IMR-90 (cell line): ENCODE measurements at regions not wholly inside any gene's neighbourhood (a gene's known extent, or its start where the extent isn't known, plus 50 kb on each side); places are given as distances from the start of the nearest gene placed in this dataset.

Experiments used
- ATAC-seq: fragments of 200-7000 bp; cut with Tn5 transposase; 2 replicates; pipeline ENCODE4 v1.9.1; 2020; ENCODE audit warnings: low read depth, mild to moderate bottlenecking, moderate library complexity
- BruUV-seq: library from RNA; stranded (reverse); fragments of 400-500 nt; replicated peaks from 2 replicates; lab custom pipeline; 2021; lab: Mats Ljungman, UMichigan
- CTCF ChIA-PET: fragments of 300-600 bp; formaldehyde crosslinking; extraction: SDS; loops from one replicate; lab custom pipeline; 2021; ENCODE audit warnings: antibody characterized with exemption; lab: Yijun Ruan, JAX
- POLR2A ChIA-PET: fragments of 300-600 bp; sonication (Branson Sonifier 250); formaldehyde crosslinking; loops from one replicate; lab custom pipeline; 2022; ENCODE audit warnings: antibody characterized with exemption; ENCODE audit not compliant: unreplicated experiment; lab: Charles Lee
- DNase-seq: peaks from one replicate; pipeline ENCODE4 v3.0.0; 2013
- H2AFZ ChIP-seq: replicated peaks from 2 replicates; pipeline ENCODE3; 2013; ENCODE audit warnings: low read length, mild to moderate bottlenecking; ENCODE audit not compliant: poor library complexity
- H2AK5ac ChIP-seq: 2 replicates; pipeline ENCODE4 v1.6.1; 2013; ENCODE audit warnings: low read depth, low read length, inconsistent platforms
- H2AK9ac ChIP-seq: replicated peaks from 2 replicates; pipeline ENCODE3; 2013; ENCODE audit warnings: mild to moderate bottlenecking, low read depth, low read length, moderate library complexity; ENCODE audit not compliant: poor library complexity
- H2BK120ac ChIP-seq: 2 replicates; pipeline ENCODE4 v1.6.1; 2013; ENCODE audit warnings: low read depth, low read length, inconsistent platforms
- H2BK15ac ChIP-seq: 3 replicates; pipeline ENCODE4 v1.6.1; 2013; ENCODE audit warnings: low read depth, low read length, inconsistent platforms
- H2BK20ac ChIP-seq: 2 replicates; pipeline ENCODE4 v1.6.1; 2013; ENCODE audit warnings: low read depth, mild to moderate bottlenecking, inconsistent platforms, low read length, moderate library complexity
- H2BK5ac ChIP-seq: 2 replicates; pipeline ENCODE4 v1.6.1; 2013; ENCODE audit warnings: mild to moderate bottlenecking, low read depth, low read length, inconsistent platforms; ENCODE audit not compliant: poor library complexity, severe bottlenecking
- H3K14ac ChIP-seq: replicated peaks from 2 replicates; pipeline ENCODE4 v1.6.1; 2013; ENCODE audit warnings: low read depth, low read length, inconsistent platforms
- H3K18ac ChIP-seq: 2 replicates; pipeline ENCODE4 v1.6.1; 2013; ENCODE audit warnings: low read depth, low read length, control low read depth
- H3K23ac ChIP-seq: 2 replicates; pipeline ENCODE4 v1.6.1; 2013; ENCODE audit warnings: low read depth, low read length, inconsistent platforms
- H3K27ac ChIP-seq: 2 replicates; pipeline ENCODE4 v1.5.1; 2013; ENCODE audit warnings: mild to moderate bottlenecking, control low read depth, low read length; ENCODE audit not compliant: insufficient read depth
- H3K27me3 ChIP-seq: 2 replicates; pipeline ENCODE4 v1.6.1; 2013; ENCODE audit warnings: low read length; ENCODE audit not compliant: control insufficient read depth, insufficient read depth
- H3K36me3 ChIP-seq: 2 replicates; pipeline ENCODE4 v1.6.1; 2013; ENCODE audit warnings: low read length, mixed read lengths; ENCODE audit not compliant: control insufficient read depth, insufficient read depth
- H3K4ac ChIP-seq: 2 replicates; pipeline ENCODE4 v1.6.1; 2013; ENCODE audit warnings: low read depth, low read length, inconsistent platforms
- H3K4me1 ChIP-seq: 2 replicates; pipeline ENCODE4 v1.6.1; 2013; ENCODE audit warnings: low read length, mixed read lengths; ENCODE audit not compliant: control insufficient read depth, insufficient read depth
- H3K4me2 ChIP-seq: 2 replicates; pipeline ENCODE4 v1.6.1; 2013; ENCODE audit warnings: low read depth, mild to moderate bottlenecking, control low read depth, low read length, moderate library complexity
- H3K4me3 ChIP-seq: 2 replicates; pipeline ENCODE4 v1.5.1; 2013; ENCODE audit warnings: low read depth, mild to moderate bottlenecking, control low read depth, low read length, moderate library complexity; ENCODE audit not compliant: insufficient read depth
- H3K56ac ChIP-seq: 2 replicates; pipeline ENCODE4 v1.6.1; 2013; ENCODE audit warnings: low read length, inconsistent platforms; ENCODE audit not compliant: insufficient read depth; ENCODE audit errors: extremely low read depth
- H3K79me1 ChIP-seq, 2 experiments: 2 replicates each; pipeline ENCODE4 v1.6.1; 2013; ENCODE audit warnings: low read length in 2 of 2, inconsistent platforms in 1 of 2, low read depth in 1 of 2
- H3K9ac ChIP-seq: 2 replicates; pipeline ENCODE4 v1.6.1; 2013; ENCODE audit warnings: low read depth, low read length, control low read depth
- H3K9me1 ChIP-seq: 2 replicates; pipeline ENCODE4 v1.6.1; 2013; ENCODE audit warnings: low read length, inconsistent platforms; ENCODE audit not compliant: insufficient read depth
- H3K9me3 ChIP-seq: 2 replicates; pipeline ENCODE4 v1.6.1; 2013; ENCODE audit warnings: low read length; ENCODE audit not compliant: control insufficient read depth, insufficient read depth
- H4K20me1 ChIP-seq: 2 replicates; pipeline ENCODE4 v1.6.1; 2013; ENCODE audit warnings: low read length, inconsistent platforms; ENCODE audit not compliant: insufficient read depth
- H4K5ac ChIP-seq: 2 replicates; pipeline ENCODE4 v1.6.1; 2013; ENCODE audit warnings: mild to moderate bottlenecking, low read depth, low read length, control low read depth
- H4K8ac ChIP-seq, 2 experiments: 2 replicates each; pipeline ENCODE4 v1.6.1; 2013; ENCODE audit warnings: low read depth in 2 of 2, low read length in 2 of 2, control low read depth in 1 of 2, inconsistent platforms in 1 of 2
- H4K91ac ChIP-seq: 2 replicates; pipeline ENCODE4 v1.6.1; 2013; ENCODE audit warnings: low read depth, low read length, inconsistent platforms; ENCODE audit not compliant: insufficient read depth
- BHLHE40 ChIP-seq: fragments of 150-350 bp; IDR thresholded peaks from 2 replicates; pipeline ENCODE4 v1.6.1; 2016; ENCODE audit warnings: mild to moderate bottlenecking, low read depth, low read length
- CEBPB ChIP-seq: IDR thresholded peaks from 2 replicates; pipeline ENCODE4 v1.6.1; 2012; ENCODE audit warnings: low read depth, low read length, improper control_type of control experiment
- CTCF ChIP-seq: conservative IDR thresholded peaks from 2 replicates; pipeline ENCODE4 v1.5.1; 2012; ENCODE audit warnings: mild to moderate bottlenecking, low read depth, low read length, improper control_type of control experiment
- NFE2L2 ChIP-seq: fragments of 150-350 bp; IDR thresholded peaks from 2 replicates; pipeline ENCODE4 v1.6.1; 2016; ENCODE audit warnings: low read depth, mild to moderate bottlenecking, low read length
- RCOR1 ChIP-seq: IDR thresholded peaks from 2 replicates; pipeline ENCODE4 v1.6.1; 2012; ENCODE audit warnings: mild to moderate bottlenecking, low read length, improper control_type of control experiment; ENCODE audit not compliant: insufficient replicate concordance
- RFX5 ChIP-seq: IDR thresholded peaks from 2 replicates; pipeline ENCODE4 v1.8.0; 2012; ENCODE audit warnings: low read depth, mild to moderate bottlenecking, low read length, moderate library complexity
- SMC3 ChIP-seq: fragments of 150-350 bp; IDR thresholded peaks from 2 replicates; pipeline ENCODE4 v1.6.1; 2016; ENCODE audit warnings: low read depth, mild to moderate bottlenecking, antibody characterized with exemption, low read length, moderate library complexity
- USF2 ChIP-seq: fragments of 150-350 bp; IDR thresholded peaks from 2 replicates; pipeline ENCODE4 v1.6.1; 2017; ENCODE audit warnings: mild to moderate bottlenecking, antibody characterized with exemption, low read length, low read depth
- WGBS, 2 experiments: methylation state at CpG; one replicate each; pipeline versions ENCODE4 v1.1.5 to v1.1.7; 2013; ENCODE audit warnings: missing lambda C conversion rate in 2 of 2; ENCODE audit not compliant: insufficient read length in 1 of 2; ENCODE audit errors: extremely low coverage in 2 of 2; 5-methylcytosine and 5-hydroxymethylcytosine counted together
- dilution Hi-C: fragments of 300-500 bp; cut with HindIII; formaldehyde crosslinking; loops from one replicate; pipeline ENCODE4 v1.14.3; 2018; ENCODE audit warnings: low sequenced_read_pairs; ENCODE audit not compliant: unreplicated experiment
- in situ Hi-C: fragments of 300-500 bp; cut with MboI; formaldehyde crosslinking; loops from 3 replicates; pipeline ENCODE4 v1.14.3; 2019; ENCODE audit warnings: low sequenced_read_pairs, inconsistent platforms, mixed read lengths
- intact Hi-C: fragments of 100-400 bp; cut with micrococcal nuclease; formaldehyde crosslinking; loops from 2 replicates; pipeline ENCODE4 v1.10.0; 2022

DNA sequence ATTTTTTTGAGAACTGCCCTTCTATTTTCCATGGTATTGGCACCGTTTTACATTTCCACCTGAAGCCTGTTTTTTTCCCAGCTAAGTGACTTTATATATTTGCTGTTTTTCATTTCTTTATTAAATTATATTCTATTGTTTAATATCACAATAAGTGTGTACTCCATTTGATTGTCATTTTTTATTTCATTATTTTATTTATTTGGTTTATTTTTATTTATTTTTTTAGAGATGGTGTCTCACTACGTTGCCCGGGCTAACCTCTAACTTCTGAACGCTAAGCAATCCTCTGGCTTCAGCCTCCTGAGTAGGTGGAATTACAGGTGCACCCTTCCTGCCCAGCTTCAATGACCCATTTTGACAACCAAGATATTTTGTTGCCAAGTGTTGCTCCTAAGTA lies 202.6 kb downstream of the SIM1 start:
- dilution Hi-C loops (no loop called here), intact Hi-C loops (no loop called here), in situ Hi-C loops (no loop called here)
- H3K56ac ChIP-seq: no peak overlapping the region
- no peak for ATAC-seq
- H2BK20ac ChIP-seq: no peak overlapping the region
- no peaks in the 10 kb centered on the region for H3K9me1 ChIP-seq
- ChIA-PET POLR2A (no interaction called here), CTCF (no interaction called here)
- H3K9me3 ChIP-seq: no peaks in the 10 kb centered on the region
- H4K20me1 ChIP-seq: no peaks in the 10 kb centered on the region
- TF ChIP-seq SMC3: no peak
- no peak for TF ChIP-seq CEBPB
- TF ChIP-seq CTCF: no peak
- TF ChIP-seq BHLHE40: no peak
- TF ChIP-seq RCOR1: no peak
- no peak for TF ChIP-seq RFX5
- no peak for TF ChIP-seq USF2
- no peak for TF ChIP-seq NFE2L2
- H3K18ac ChIP-seq: no peak overlapping the region
- no peaks in the 10 kb centered on the region for H3K36me3 ChIP-seq
- no peak overlapping the region for H3K14ac ChIP-seq
- H2AK5ac ChIP-seq: no peak overlapping the region
- no peak overlapping the region for H2BK15ac ChIP-seq
- H2AFZ ChIP-seq: no peak overlapping the region
- no peak overlapping the region for H3K27ac ChIP-seq
- no peak overlapping the region for H2BK5ac ChIP-seq
- no peak overlapping the region for H3K9ac ChIP-seq
- no peak overlapping the region for H4K91ac ChIP-seq
- H3K4ac ChIP-seq: no peak overlapping the region
- no peak overlapping the region for H3K4me3 ChIP-seq
- H3K27me3 ChIP-seq: no peaks in the 10 kb centered on the region
- H4K8ac ChIP-seq: no peak overlapping the region
- H3K79me1 ChIP-seq: no peaks in the 10 kb centered on the region
- no peak overlapping the region for H3K4me2 ChIP-seq
- WGBS, 2 experiments: no CpG with 5 or more reads among the region's 4 CpGs
- no peak for DNase-seq
- no peak overlapping the region for H3K23ac ChIP-seq
- no TSS peak for BruUV-seq
- H2BK120ac ChIP-seq: no peak overlapping the region
- H4K5ac ChIP-seq: no peak overlapping the region
- H2AK9ac ChIP-seq: no peak overlapping the region
- peaks cover 3% of the 10 kb centered on the region; the same call in 1 of the 2 replicates for H3K4me1 ChIP-seq
